ENCODE measurements at regions not wholly inside any gene's neighbourhood (a gene's known extent, or its start where the extent isn't known, plus 50 kb on each side); places are given as distances from the start of the nearest gene placed in this dataset.

DNA sequence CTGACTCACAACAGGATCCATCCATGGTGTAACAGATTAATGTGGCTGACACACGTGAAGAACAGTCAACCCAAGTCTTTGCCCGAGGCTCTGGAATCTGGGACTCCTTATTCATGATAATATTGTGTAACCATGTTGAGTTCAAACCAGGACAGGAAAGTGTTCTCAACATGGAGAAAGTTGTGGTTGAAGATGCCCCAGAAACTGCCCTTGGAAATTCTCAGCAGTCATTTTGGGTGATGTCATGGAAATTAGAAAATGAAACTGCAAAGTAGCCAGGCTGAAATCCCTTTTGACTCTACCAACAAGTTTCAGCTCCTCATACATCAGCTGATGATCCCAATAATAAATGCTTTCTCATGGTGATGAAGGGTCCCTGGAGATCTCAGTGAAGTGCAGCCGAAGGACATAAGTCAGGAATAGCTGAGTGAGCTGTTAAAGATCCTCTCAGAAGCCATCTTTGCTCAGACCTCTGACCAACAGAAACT lies 307.7 kb downstream of the TNS1 start:
- no peak for DNase-seq (ENCODE audit: low spot score)
- Histone ChIP-seq H3K27me3 (replicated peaks; ENCODE audit: insufficient read depth) (no peaks in the 10 kb centered on the region), H3K27ac (peak overlapping the region in 1 of 2 donors; percentile 27), H3K9me3 (no peaks in the 10 kb centered on the region), H3K4me3 (no peak overlapping the region), H3K4me1 (replicated peaks) (no peaks in the 10 kb centered on the region), H3K36me3 (no peaks in the 10 kb centered on the region)
- intact Hi-C loops (cut with DNase I), result no loop called here
- TF ChIP-seq CTCF (IDR thresholded peaks at IDR 0.05) (no peak), POLR2A (IDR thresholded peaks at IDR 0.05) (no peak), POLR2AphosphoS5 (IDR thresholded peaks at IDR 0.05) (peak; percentile 22)
- WGBS, result 61% methylated on average over 3 of the region's 3 CpGs

GRCh38 chr2:217694291-217694690 lies 308.5 kb downstream of the TNS1 start:
- intact Hi-C loops (cut with DNase I), result loop anchor here (5.0 kb wide), 1 partner anchor 42 kb away; no protein-coding TSS in a partner anchor
- H3K9me3 ChIP-seq, result no peaks in the 10 kb centered on the region
- no peak overlapping the region for H3K27ac ChIP-seq
- WGBS, result 95% methylated on average over 1 of the region's 1 CpG
- no peak overlapping the region for H3K4me3 ChIP-seq
- no peaks in the 10 kb centered on the region for H3K36me3 ChIP-seq
- no peaks in the 10 kb centered on the region for H3K27me3 ChIP-seq (replicated peaks; ENCODE audit: insufficient read depth)
- DNase-seq (ENCODE audit: low spot score), result no peak
- TF ChIP-seq POLR2A (IDR thresholded peaks at IDR 0.05) (no peak), POLR2AphosphoS5 (IDR thresholded peaks at IDR 0.05) (no peak), CTCF (IDR thresholded peaks at IDR 0.05) (no peak)
- no peaks in the 10 kb centered on the region for H3K4me1 ChIP-seq (replicated peaks)

GRCh38 chr2:217693363-217693762 lies 309.4 kb downstream of the TNS1 start:
- DNase-seq (ENCODE audit: low spot score), result no peak
- WGBS, result 88% methylated on average over 1 of the region's 1 CpG
- no peaks in the 10 kb centered on the region for H3K27me3 ChIP-seq (replicated peaks; ENCODE audit: insufficient read depth)
- H3K4me1 ChIP-seq (replicated peaks), result no peaks in the 10 kb centered on the region
- TF ChIP-seq CTCF (IDR thresholded peaks at IDR 0.05), result no peak
- TF ChIP-seq POLR2A (IDR thresholded peaks at IDR 0.05), result no peak
- no peak for TF ChIP-seq POLR2AphosphoS5 (IDR thresholded peaks at IDR 0.05)
- H3K4me3 ChIP-seq, result no peak overlapping the region
- no peak overlapping the region for H3K27ac ChIP-seq
- intact Hi-C loops (cut with DNase I), result loop anchor here (5.0 kb wide), 1 partner anchor 41 kb away; no protein-coding TSS in a partner anchor
- no peaks in the 10 kb centered on the region for H3K36me3 ChIP-seq
- no peaks in the 10 kb centered on the region for H3K9me3 ChIP-seq

DNA sequence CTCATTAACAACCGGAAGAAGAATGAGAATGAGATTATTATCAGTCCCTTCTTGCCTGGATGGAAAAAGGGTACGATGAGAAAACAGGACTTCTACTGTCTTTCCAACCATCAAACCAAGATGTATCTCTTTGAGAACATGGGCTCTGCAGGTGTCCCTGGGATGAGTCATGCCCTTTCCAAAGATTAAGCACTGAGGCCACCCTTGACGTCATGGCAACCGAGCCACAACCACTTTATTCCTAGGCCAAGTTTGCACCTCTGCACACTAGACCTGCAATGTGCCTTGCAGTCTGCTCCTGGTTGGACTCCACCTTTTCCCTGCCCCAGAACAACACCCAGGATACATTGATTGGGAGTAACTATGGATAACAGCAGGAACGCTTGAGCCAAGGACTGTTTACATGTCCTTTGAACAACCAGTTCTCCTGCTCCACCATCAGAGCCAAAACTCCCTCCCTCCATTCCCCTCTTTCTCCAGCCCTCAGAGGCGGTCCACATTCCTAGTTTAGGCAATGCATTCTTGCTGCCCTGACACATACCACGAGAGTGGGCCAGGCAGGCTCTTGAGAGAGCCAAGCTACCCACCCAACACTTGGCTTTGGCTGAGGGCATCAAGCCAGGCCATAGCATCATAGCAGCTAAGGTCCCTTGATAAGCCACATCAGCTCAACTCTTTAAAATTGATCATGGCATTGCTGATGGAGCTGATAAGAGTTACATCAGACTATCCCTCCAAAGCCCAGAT lies 310.7 kb downstream of the TNS1 start:
- H3K9me3 ChIP-seq, result no peaks in the 10 kb centered on the region
- H3K27ac ChIP-seq, result peak overlapping the region; percentile 7 to 61
- H3K27me3 ChIP-seq (replicated peaks; ENCODE audit: insufficient read depth), result no peaks in the 10 kb centered on the region
- no peaks in the 10 kb centered on the region for H3K36me3 ChIP-seq
- no peak for DNase-seq (ENCODE audit: low spot score)
- 55% methylated on average over 7 of the region's 7 CpGs for WGBS
- no peak overlapping the region for H3K4me3 ChIP-seq
- TF ChIP-seq CTCF (IDR thresholded peaks at IDR 0.05) (no peak), POLR2AphosphoS5 (IDR thresholded peaks at IDR 0.05) (peak; percentile 18)
- intact Hi-C loops (cut with DNase I), result loop anchor here (5.0 kb wide), 1 partner anchor 40 kb away; no protein-coding TSS in a partner anchor
- no peaks in the 10 kb centered on the region for H3K4me1 ChIP-seq (replicated peaks)

- TF ChIP-seq CTCF (IDR thresholded peaks at IDR 0.05), result no peak
- TF ChIP-seq POLR2AphosphoS5 (IDR thresholded peaks at IDR 0.05), result no peak
- no peak for TF ChIP-seq POLR2A (IDR thresholded peaks at IDR 0.05)
- Histone ChIP-seq H3K4me3 (no peak overlapping the region), H3K9me3 (no peaks in the 10 kb centered on the region), H3K36me3 (no peaks in the 10 kb centered on the region), H3K4me1 (replicated peaks) (no peaks in the 10 kb centered on the region), H3K27me3 (replicated peaks; ENCODE audit: insufficient read depth) (no peaks in the 10 kb centered on the region), H3K27ac (peak overlapping the region; percentile 7 to 61)
- intact Hi-C loops (cut with DNase I), result loop anchor here (5.0 kb wide), 1 partner anchor 39 kb away; no protein-coding TSS in a partner anchor
- WGBS, result 87% methylated on average over 3 of the region's 3 CpGs
- no peak for DNase-seq (ENCODE audit: low spot score)
These were observed 311.3 kb downstream of the TNS1 start for GRCh38 chr2:217691516-217691915.

All from prostate gland (tissue), 2 donors.